ENCODE measurements at regions not wholly inside any gene's neighbourhood (a gene's known extent, or its start where the extent isn't known, plus 50 kb on each side); places are given as distances from the start of the nearest gene placed in this dataset.

- DNase-seq = no peak
- CTCF ChIA-PET = no interaction called here
- intact Hi-C loops (cut with micrococcal nuclease; ENCODE audit: unreplicated experiment) = loop anchor here (5.0 kb wide), 1 partner anchor 194 kb away; no protein-coding TSS in a partner anchor
Observed at GRCh38 chr16:10312784-10313724, 72.8 kb upstream of the ATF7IP2 start.

DNA sequence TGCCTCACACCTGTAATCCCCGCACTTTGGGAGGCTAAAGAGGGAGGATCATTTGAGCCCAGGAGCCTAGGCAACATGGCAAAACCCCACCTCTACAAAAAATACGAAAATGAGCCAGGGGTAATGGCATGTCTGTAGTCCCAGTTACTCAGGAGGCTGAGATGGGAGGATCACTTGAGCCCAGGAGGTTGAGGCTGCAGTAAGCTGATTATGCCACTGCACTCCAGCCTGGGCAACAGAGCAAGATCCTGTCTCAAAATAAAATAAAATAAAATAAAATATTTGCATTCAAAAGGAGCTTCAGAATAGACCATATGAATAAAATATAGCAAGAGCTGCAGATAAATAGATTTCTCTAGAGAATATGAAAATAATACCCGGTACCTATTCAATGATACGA lies 71.5 kb upstream of the ATF7IP2 start:
- intact Hi-C loops (cut with micrococcal nuclease; ENCODE audit: unreplicated experiment) = loop anchor here (5.0 kb wide), 1 partner anchor 193 kb away; no protein-coding TSS in a partner anchor
- Histone ChIP-seq H3K36me3 (ENCODE audit: low read depth) (no peaks in the 10 kb centered on the region), H3F3A (ENCODE audit: insufficient read depth, low read depth) (no peaks in the 10 kb centered on the region), H3K79me2 (ENCODE audit: low read depth) (no peaks in the 10 kb centered on the region), H3K27ac (no peak overlapping the region), H2AFZ (no peak overlapping the region), H4K20me1 (ENCODE audit: insufficient read depth) (no peaks in the 10 kb centered on the region), H3K4me2 (no peak overlapping the region), H3K4me3 (no peak overlapping the region), H3K27me3 (ENCODE audit: insufficient read depth, low read depth) (no peaks in the 10 kb centered on the region), H3K9me3 (ENCODE audit: insufficient read depth, low read depth) (no peaks in the 10 kb centered on the region), H3K4me1 (replicated peaks; ENCODE audit: insufficient read depth) (no peaks in the 10 kb centered on the region), H3K9me2 (ENCODE audit: insufficient read depth) (no peaks in the 10 kb centered on the region)
- TF ChIP-seq, protein P1, sequence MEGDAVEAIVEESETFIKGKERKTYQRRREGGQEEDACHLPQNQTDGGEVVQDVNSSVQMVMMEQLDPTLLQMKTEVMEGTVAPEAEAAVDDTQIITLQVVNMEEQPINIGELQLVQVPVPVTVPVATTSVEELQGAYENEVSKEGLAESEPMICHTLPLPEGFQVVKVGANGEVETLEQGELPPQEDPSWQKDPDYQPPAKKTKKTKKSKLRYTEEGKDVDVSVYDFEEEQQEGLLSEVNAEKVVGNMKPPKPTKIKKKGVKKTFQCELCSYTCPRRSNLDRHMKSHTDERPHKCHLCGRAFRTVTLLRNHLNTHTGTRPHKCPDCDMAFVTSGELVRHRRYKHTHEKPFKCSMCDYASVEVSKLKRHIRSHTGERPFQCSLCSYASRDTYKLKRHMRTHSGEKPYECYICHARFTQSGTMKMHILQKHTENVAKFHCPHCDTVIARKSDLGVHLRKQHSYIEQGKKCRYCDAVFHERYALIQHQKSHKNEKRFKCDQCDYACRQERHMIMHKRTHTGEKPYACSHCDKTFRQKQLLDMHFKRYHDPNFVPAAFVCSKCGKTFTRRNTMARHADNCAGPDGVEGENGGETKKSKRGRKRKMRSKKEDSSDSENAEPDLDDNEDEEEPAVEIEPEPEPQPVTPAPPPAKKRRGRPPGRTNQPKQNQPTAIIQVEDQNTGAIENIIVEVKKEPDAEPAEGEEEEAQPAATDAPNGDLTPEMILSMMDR (conservative IDR thresholded peaks at IDR 0.05) = no peak
- TF ChIP-seq EZH2 (IDR thresholded peaks at IDR 0.05; ENCODE audit: low read depth) = no peak
- DNase-seq = no peak
- no TSS peak for BruUV-seq (replicated peaks)
- CTCF ChIA-PET = no interaction called here
- POLR2A ChIA-PET (ENCODE audit: unreplicated experiment) = no interaction called here

More at GRCh38 chr16:10312784-10313724, 72.8 kb upstream of the ATF7IP2 start:
- Histone ChIP-seq H3K27ac (no peak overlapping the region), H3F3A (ENCODE audit: insufficient read depth, low read depth) (no peaks in the 10 kb centered on the region), H3K9me3 (ENCODE audit: insufficient read depth, low read depth) (no peaks in the 10 kb centered on the region), H3K4me3 (no peak overlapping the region), H4K20me1 (ENCODE audit: insufficient read depth) (no peaks in the 10 kb centered on the region), H3K36me3 (ENCODE audit: low read depth) (no peaks in the 10 kb centered on the region), H3K4me1 (replicated peaks; ENCODE audit: insufficient read depth) (no peaks in the 10 kb centered on the region), H3K4me2 (no peak overlapping the region), H2AFZ (no peak overlapping the region), H3K27me3 (ENCODE audit: insufficient read depth, low read depth) (no peaks in the 10 kb centered on the region), H3K9me2 (ENCODE audit: insufficient read depth) (no peaks in the 10 kb centered on the region), H3K79me2 (ENCODE audit: low read depth) (no peaks in the 10 kb centered on the region)
- BruUV-seq (replicated peaks) = no TSS peak
- POLR2A ChIA-PET (ENCODE audit: unreplicated experiment) = no interaction called here
- TF ChIP-seq EZH2 (IDR thresholded peaks at IDR 0.05; ENCODE audit: low read depth) = no peak
- TF ChIP-seq, protein P1 (conservative IDR thresholded peaks at IDR 0.05) = no peak

- Histone ChIP-seq H3K27ac (no peak overlapping the region), H3K4me1 (replicated peaks; ENCODE audit: insufficient read depth) (no peaks in the 10 kb centered on the region), H3F3A (ENCODE audit: insufficient read depth, low read depth) (no peaks in the 10 kb centered on the region), H3K27me3 (ENCODE audit: insufficient read depth, low read depth) (no peaks in the 10 kb centered on the region), H3K36me3 (ENCODE audit: low read depth) (no peaks in the 10 kb centered on the region), H2AFZ (no peak overlapping the region), H3K9me2 (ENCODE audit: insufficient read depth) (no peaks in the 10 kb centered on the region), H3K79me2 (ENCODE audit: low read depth) (no peaks in the 10 kb centered on the region), H4K20me1 (ENCODE audit: insufficient read depth) (no peaks in the 10 kb centered on the region), H3K9me3 (ENCODE audit: insufficient read depth, low read depth) (no peaks in the 10 kb centered on the region), H3K4me2 (no peak overlapping the region), H3K4me3 (no peak overlapping the region)
- TF ChIP-seq, protein P1 (conservative IDR thresholded peaks at IDR 0.05) = no peak; the same call in 1 of the 2 replicates
- no peak for TF ChIP-seq EZH2 (IDR thresholded peaks at IDR 0.05; ENCODE audit: low read depth)
- no peak for DNase-seq
- BruUV-seq (replicated peaks) = no TSS peak
- ChIA-PET CTCF (no interaction called here), POLR2A (ENCODE audit: unreplicated experiment) (no interaction called here)
- intact Hi-C loops (cut with micrococcal nuclease; ENCODE audit: unreplicated experiment) = loop anchor here (5.0 kb wide), 1 partner anchor 192 kb away; no protein-coding TSS in a partner anchor
Observed at GRCh38 chr16:10314811-10315210, 71.0 kb upstream of the ATF7IP2 start.

Data from PC-9 (cell line).